ENCODE measurements at regions not wholly inside any gene's neighbourhood (a gene's known extent, or its start where the extent isn't known, plus 50 kb on each side); places are given as distances from the start of the nearest gene placed in this dataset.

DNA sequence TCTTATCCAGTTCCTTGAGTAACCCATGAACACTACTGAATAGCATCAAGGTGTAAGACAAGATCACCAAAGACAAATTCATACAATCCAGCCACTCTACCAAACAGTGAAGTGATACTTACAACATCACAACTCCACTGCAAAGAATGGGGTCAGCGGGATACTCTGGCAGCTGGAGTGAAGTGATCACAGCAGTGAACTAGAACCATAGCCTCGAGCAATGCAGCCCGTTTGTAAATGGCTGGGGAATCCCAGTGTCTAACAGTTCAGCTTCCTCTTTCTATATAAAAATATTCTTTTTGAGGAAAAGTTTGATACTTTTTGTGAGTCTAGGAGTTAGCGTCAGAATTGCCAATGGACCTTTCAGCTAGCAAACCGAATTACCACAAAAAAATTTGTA, 515.2 kb downstream of the ZNF608 start:
- ATAC-seq, result no peak
- no peak for TF ChIP-seq RARB (CRISPR knock-in tag; IDR thresholded peaks at IDR 0.05)
- TF ChIP-seq ESRRG (CRISPR knock-in tag; IDR thresholded peaks at IDR 0.05), result no peak
- no peak for TF ChIP-seq CREB5 (CRISPR knock-in tag; IDR thresholded peaks at IDR 0.05; ENCODE audit: low read depth)
- TF ChIP-seq, protein P1, sequence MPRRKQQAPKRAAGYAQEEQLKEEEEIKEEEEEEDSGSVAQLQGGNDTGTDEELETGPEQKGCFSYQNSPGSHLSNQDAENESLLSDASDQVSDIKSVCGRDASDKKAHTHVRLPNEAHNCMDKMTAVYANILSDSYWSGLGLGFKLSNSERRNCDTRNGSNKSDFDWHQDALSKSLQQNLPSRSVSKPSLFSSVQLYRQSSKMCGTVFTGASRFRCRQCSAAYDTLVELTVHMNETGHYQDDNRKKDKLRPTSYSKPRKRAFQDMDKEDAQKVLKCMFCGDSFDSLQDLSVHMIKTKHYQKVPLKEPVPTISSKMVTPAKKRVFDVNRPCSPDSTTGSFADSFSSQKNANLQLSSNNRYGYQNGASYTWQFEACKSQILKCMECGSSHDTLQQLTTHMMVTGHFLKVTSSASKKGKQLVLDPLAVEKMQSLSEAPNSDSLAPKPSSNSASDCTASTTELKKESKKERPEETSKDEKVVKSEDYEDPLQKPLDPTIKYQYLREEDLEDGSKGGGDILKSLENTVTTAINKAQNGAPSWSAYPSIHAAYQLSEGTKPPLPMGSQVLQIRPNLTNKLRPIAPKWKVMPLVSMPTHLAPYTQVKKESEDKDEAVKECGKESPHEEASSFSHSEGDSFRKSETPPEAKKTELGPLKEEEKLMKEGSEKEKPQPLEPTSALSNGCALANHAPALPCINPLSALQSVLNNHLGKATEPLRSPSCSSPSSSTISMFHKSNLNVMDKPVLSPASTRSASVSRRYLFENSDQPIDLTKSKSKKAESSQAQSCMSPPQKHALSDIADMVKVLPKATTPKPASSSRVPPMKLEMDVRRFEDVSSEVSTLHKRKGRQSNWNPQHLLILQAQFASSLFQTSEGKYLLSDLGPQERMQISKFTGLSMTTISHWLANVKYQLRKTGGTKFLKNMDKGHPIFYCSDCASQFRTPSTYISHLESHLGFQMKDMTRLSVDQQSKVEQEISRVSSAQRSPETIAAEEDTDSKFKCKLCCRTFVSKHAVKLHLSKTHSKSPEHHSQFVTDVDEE (CRISPR knock-in tag; IDR thresholded peaks at IDR 0.05), result no peak
- no peak for TF ChIP-seq ZNF565 (CRISPR knock-in tag; conservative IDR thresholded peaks at IDR 0.05; ENCODE audit: low read depth)
- no peak for TF ChIP-seq TOX (CRISPR knock-in tag; IDR thresholded peaks at IDR 0.05; ENCODE audit: borderline replicate concordance)
- no peak for TF ChIP-seq BACH2 (CRISPR knock-in tag; IDR thresholded peaks at IDR 0.05; ENCODE audit: borderline replicate concordance)
- TF ChIP-seq, protein P2, sequence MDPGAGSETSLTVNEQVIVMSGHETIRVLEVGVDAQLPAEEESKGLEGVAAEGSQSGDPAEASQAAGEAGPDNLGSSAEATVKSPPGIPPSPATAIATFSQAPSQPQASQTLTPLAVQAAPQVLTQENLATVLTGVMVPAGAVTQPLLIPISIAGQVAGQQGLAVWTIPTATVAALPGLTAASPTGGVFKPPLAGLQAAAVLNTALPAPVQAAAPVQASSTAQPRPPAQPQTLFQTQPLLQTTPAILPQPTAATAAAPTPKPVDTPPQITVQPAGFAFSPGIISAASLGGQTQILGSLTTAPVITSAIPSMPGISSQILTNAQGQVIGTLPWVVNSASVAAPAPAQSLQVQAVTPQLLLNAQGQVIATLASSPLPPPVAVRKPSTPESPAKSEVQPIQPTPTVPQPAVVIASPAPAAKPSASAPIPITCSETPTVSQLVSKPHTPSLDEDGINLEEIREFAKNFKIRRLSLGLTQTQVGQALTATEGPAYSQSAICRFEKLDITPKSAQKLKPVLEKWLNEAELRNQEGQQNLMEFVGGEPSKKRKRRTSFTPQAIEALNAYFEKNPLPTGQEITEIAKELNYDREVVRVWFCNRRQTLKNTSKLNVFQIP (CRISPR knock-in tag; IDR thresholded peaks at IDR 0.05; ENCODE audit: borderline replicate concordance, low read depth), result no peak
- TF ChIP-seq OSR1 (CRISPR knock-in tag; IDR thresholded peaks at IDR 0.05), result no peak
- no peak for TF ChIP-seq CSDC2 (CRISPR knock-in tag; IDR thresholded peaks at IDR 0.05)
- no peak for TF ChIP-seq ARNTL (CRISPR knock-in tag; IDR thresholded peaks at IDR 0.05; ENCODE audit: borderline replicate concordance, low read depth)
- TF ChIP-seq ZC3H10 (CRISPR knock-in tag; IDR thresholded peaks at IDR 0.05), result no peak
- TF ChIP-seq ZFP30 (CRISPR knock-in tag; IDR thresholded peaks at IDR 0.05), result no peak
- TF ChIP-seq ZNF70 (CRISPR knock-in tag; IDR thresholded peaks at IDR 0.05), result no peak
- TF ChIP-seq GLIS3 (CRISPR knock-in tag; IDR thresholded peaks at IDR 0.05), result no peak
- TF ChIP-seq ZFP3 (CRISPR knock-in tag; IDR thresholded peaks at IDR 0.05), result no peak
- no peak for TF ChIP-seq PATZ1 (CRISPR knock-in tag; IDR thresholded peaks at IDR 0.05; ENCODE audit: borderline replicate concordance)
- no peak for TF ChIP-seq PPARA (CRISPR knock-in tag; IDR thresholded peaks at IDR 0.05; ENCODE audit: borderline replicate concordance)
- TF ChIP-seq, protein P3, sequence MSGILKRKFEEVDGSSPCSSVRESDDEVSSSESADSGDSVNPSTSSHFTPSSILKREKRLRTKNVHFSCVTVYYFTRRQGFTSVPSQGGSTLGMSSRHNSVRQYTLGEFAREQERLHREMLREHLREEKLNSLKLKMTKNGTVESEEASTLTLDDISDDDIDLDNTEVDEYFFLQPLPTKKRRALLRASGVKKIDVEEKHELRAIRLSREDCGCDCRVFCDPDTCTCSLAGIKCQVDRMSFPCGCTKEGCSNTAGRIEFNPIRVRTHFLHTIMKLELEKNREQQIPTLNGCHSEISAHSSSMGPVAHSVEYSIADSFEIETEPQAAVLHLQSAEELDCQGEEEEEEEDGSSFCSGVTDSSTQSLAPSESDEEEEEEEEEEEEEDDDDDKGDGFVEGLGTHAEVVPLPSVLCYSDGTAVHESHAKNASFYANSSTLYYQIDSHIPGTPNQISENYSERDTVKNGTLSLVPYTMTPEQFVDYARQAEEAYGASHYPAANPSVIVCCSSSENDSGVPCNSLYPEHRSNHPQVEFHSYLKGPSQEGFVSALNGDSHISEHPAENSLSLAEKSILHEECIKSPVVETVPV (CRISPR knock-in tag; IDR thresholded peaks at IDR 0.05), result no peak

- no peak for ATAC-seq
- TF ChIP-seq ZC3H10 (CRISPR knock-in tag; IDR thresholded peaks at IDR 0.05), result no peak
- no peak for TF ChIP-seq CREB5 (CRISPR knock-in tag; IDR thresholded peaks at IDR 0.05; ENCODE audit: low read depth)
- no peak for TF ChIP-seq CSDC2 (CRISPR knock-in tag; IDR thresholded peaks at IDR 0.05)
- no peak for TF ChIP-seq TOX (CRISPR knock-in tag; IDR thresholded peaks at IDR 0.05; ENCODE audit: borderline replicate concordance)
- TF ChIP-seq GLIS3 (CRISPR knock-in tag; IDR thresholded peaks at IDR 0.05), result no peak
Observed at GRCh38 chr5:124230456-124230855, 516.0 kb downstream of the ZNF608 start.

- ATAC-seq, result no peak
- TF ChIP-seq ZNF565 (CRISPR knock-in tag; conservative IDR thresholded peaks at IDR 0.05; ENCODE audit: low read depth) (no peak), RARB (CRISPR knock-in tag; IDR thresholded peaks at IDR 0.05) (no peak), ARNTL (CRISPR knock-in tag; IDR thresholded peaks at IDR 0.05; ENCODE audit: borderline replicate concordance, low read depth) (no peak), OSR1 (CRISPR knock-in tag; IDR thresholded peaks at IDR 0.05) (no peak), BACH2 (CRISPR knock-in tag; IDR thresholded peaks at IDR 0.05; ENCODE audit: borderline replicate concordance) (no peak), ZNF8 (CRISPR knock-in tag; IDR thresholded peaks at IDR 0.05) (no peak), TOX (CRISPR knock-in tag; IDR thresholded peaks at IDR 0.05; ENCODE audit: borderline replicate concordance) (no peak), PPARA (CRISPR knock-in tag; IDR thresholded peaks at IDR 0.05; ENCODE audit: borderline replicate concordance) (no peak), ZFP3 (CRISPR knock-in tag; IDR thresholded peaks at IDR 0.05) (no peak), CSDC2 (CRISPR knock-in tag; IDR thresholded peaks at IDR 0.05) (no peak), GLIS3 (CRISPR knock-in tag; IDR thresholded peaks at IDR 0.05) (no peak), CREB5 (CRISPR knock-in tag; IDR thresholded peaks at IDR 0.05; ENCODE audit: low read depth) (no peak)
- TF ChIP-seq, protein P1 (CRISPR knock-in tag; IDR thresholded peaks at IDR 0.05), result no peak
Observed at GRCh38 chr5:124229352-124229751, 517.1 kb downstream of the ZNF608 start.
